Left ventricle myocardium inferior (tissue), 1 donor: ENCODE measurements at regions not wholly inside any gene's neighbourhood (a gene's known extent, or its start where the extent isn't known, plus 50 kb on each side); places are given as distances from the start of the nearest gene placed in this dataset.
"Not testable (repeated sequence)": the region's sequence is repeated elsewhere in the genome, so short reads cannot be mapped to it uniquely, and the experiment has no call there.

ENCODE experiments used
- DNase-seq: peaks from one replicate; pipeline ENCODE4 v3.0.0-alpha.2; 2020
- H3K27ac ChIP-seq: fragments of 200-600 bp; replicated peaks from 2 replicates; pipeline ENCODE4 v1.8.0; 2021
- H3K27me3 ChIP-seq: fragments of 200-600 bp; 2 replicates; pipeline ENCODE4 v1.8.0; 2021; ENCODE audit warnings: low read depth
- H3K36me3 ChIP-seq: fragments of 200-600 bp; 2 replicates; pipeline ENCODE4 v1.8.0; 2021
- H3K4me1 ChIP-seq: fragments of 200-600 bp; 2 replicates; pipeline ENCODE4 v1.8.0; 2021
- H3K4me3 ChIP-seq: fragments of 200-600 bp; 2 replicates; pipeline ENCODE4 v1.8.0; 2021; ENCODE audit warnings: mild to moderate bottlenecking, moderate library complexity
- H3K9me3 ChIP-seq: fragments of 200-600 bp; replicated peaks from 2 replicates; pipeline ENCODE4 v1.8.0; 2021
- CTCF ChIP-seq: fragments of 200-600 bp; IDR thresholded peaks from 2 replicates; pipeline ENCODE4 v1.8.0; 2021; ENCODE audit warnings: antibody characterized with exemption, mild to moderate bottlenecking, borderline replicate concordance
- intact Hi-C: fragments of 100-400 bp; cut with micrococcal nuclease; formaldehyde crosslinking; loops from one replicate; pipeline ENCODE4 v1.11.0; 2022
- donor health status: DM: no; HTN: yes; CAD: no; lungs with severe emphysema.

GRCh38 chr5:92050970-92051369 is 667.9 kb upstream of the ARRDC3 start:
- TF ChIP-seq CTCF = no peak
- no peaks in the 10 kb centered on the region for H3K36me3 ChIP-seq
- H3K4me3 ChIP-seq = no peak overlapping the region
- no peak for DNase-seq
- H3K9me3 ChIP-seq = peaks cover 24% of the 10 kb centered on the region
- no peaks in the 10 kb centered on the region for H3K27me3 ChIP-seq
- no peaks in the 10 kb centered on the region for H3K4me1 ChIP-seq
- intact Hi-C loops = no loop called here
- no peak overlapping the region for H3K27ac ChIP-seq

GRCh38 chr5:92041911-92042660 is 659.0 kb upstream of the ARRDC3 start:
- TF ChIP-seq CTCF = no peak
- no peaks in the 10 kb centered on the region for H3K4me1 ChIP-seq
- H3K36me3 ChIP-seq = no peaks in the 10 kb centered on the region
- intact Hi-C loops = no loop called here
- H3K9me3 ChIP-seq = no peaks in the 10 kb centered on the region
- H3K27ac ChIP-seq = no peak overlapping the region
- H3K4me3 ChIP-seq = no peak overlapping the region
- DNase-seq = no peak
- H3K27me3 ChIP-seq = no peaks in the 10 kb centered on the region

GRCh38 chr5:92041206-92041605 is 658.1 kb upstream of the ARRDC3 start:
- Histone ChIP-seq H3K27ac (no peak overlapping the region), H3K36me3 (no peaks in the 10 kb centered on the region), H3K4me3 (no peak overlapping the region), H3K9me3 (no peaks in the 10 kb centered on the region), H3K27me3 (no peaks in the 10 kb centered on the region), H3K4me1 (no peaks in the 10 kb centered on the region)
- TF ChIP-seq CTCF = no peak
- no peak for DNase-seq
- intact Hi-C loops = no loop called here

GRCh38 chr5:92029792-92030191 is 646.7 kb upstream of the ARRDC3 start:
- H3K4me3 ChIP-seq, H3K9me3 ChIP-seq, H3K27me3 ChIP-seq, intact Hi-C loops, H3K4me1 ChIP-seq, H3K36me3 ChIP-seq, DNase-seq, H3K27ac ChIP-seq: not testable (repeated sequence)

GRCh38 chr5:92023555-92023954 is 640.4 kb upstream of the ARRDC3 start:
- Histone ChIP-seq H3K4me1 (no peaks in the 10 kb centered on the region), H3K9me3 (no peaks in the 10 kb centered on the region), H3K27me3 (no peaks in the 10 kb centered on the region), H3K36me3 (no peaks in the 10 kb centered on the region), H3K27ac (no peak overlapping the region), H3K4me3 (no peak overlapping the region)
- no peak for TF ChIP-seq CTCF
- intact Hi-C loops = no loop called here
- DNase-seq = no peak

- intact Hi-C loops = no loop called here
- no peak for DNase-seq
- no peaks in the 10 kb centered on the region for H3K9me3 ChIP-seq
Observed at GRCh38 chr5:92023141-92023471, 640.0 kb upstream of the ARRDC3 start.

More at GRCh38 chr5:92023141-92023471, 640.0 kb upstream of the ARRDC3 start:
- Histone ChIP-seq H3K36me3 (no peaks in the 10 kb centered on the region), H3K4me3 (no peak overlapping the region), H3K27ac (no peak overlapping the region), H3K27me3 (no peaks in the 10 kb centered on the region), H3K4me1 (no peaks in the 10 kb centered on the region)
- TF ChIP-seq CTCF = no peak
